ENCODE measurements at regions not wholly inside any gene's neighbourhood (a gene's known extent, or its start where the extent isn't known, plus 50 kb on each side); places are given as distances from the start of the nearest gene placed in this dataset.

DNA sequence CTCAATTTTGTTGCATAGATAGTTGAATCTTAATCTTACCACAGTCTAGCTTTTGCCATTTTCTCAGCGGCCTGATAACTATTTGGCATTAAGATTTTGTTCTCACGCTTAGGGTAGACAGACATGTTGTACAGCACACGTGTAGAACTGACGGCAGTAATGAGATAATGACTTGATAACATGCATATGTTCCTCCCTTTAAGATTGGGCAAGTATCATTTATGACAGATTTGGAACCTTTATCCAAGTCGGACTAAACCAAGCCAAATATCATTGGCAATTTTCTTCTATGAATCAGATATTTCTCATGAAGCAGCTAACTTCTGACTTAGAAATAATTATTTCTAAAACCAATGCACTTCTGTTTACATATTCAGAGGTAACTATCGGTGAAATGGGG lies 205.5 kb downstream of the NDFIP2 start:
- Histone ChIP-seq H3K79me2 (ENCODE audit: insufficient read depth, low read length) (no peaks in the 10 kb centered on the region), H2AFZ (ENCODE audit: low read depth, low read length, poor library complexity, severe bottlenecking) (no peak overlapping the region), H3K36me3 (ENCODE audit: control insufficient read depth in 1 of 2, insufficient read depth in 2 of 2, low read length in 2 of 2) (no peaks in the 10 kb centered on the region), H3K27ac (ENCODE audit: low read depth, low read length) (no peak overlapping the region), H3K9me3 (ENCODE audit: control insufficient read depth in 1 of 2, insufficient read depth in 1 of 2, low read depth in 1 of 2, low read length in 2 of 2) (no peaks in the 10 kb centered on the region), H3K4me1 (ENCODE audit: control insufficient read depth in 1 of 2, insufficient read depth in 2 of 2, low read length in 2 of 2) (no peaks in the 10 kb centered on the region), H3K4me3 (replicated peaks in 1 of 2; ENCODE audit: low read depth in 1 of 2, low read length in 2 of 2) (no peak overlapping the region), H3K4me2 (ENCODE audit: low read length) (no peak overlapping the region), H4K20me1 (ENCODE audit: insufficient read depth) (no peaks in the 10 kb centered on the region), H3K9ac (ENCODE audit: low read length) (no peak overlapping the region), H3K27me3 (ENCODE audit: insufficient read depth, low read length) (no peaks in the 10 kb centered on the region), H3K9me2 (ENCODE audit: insufficient read depth) (no peaks in the 10 kb centered on the region)
- POLR2A ChIA-PET = no interaction called here
- no peak for DNase-seq (ENCODE audit: low read depth, low spot score)
- CTCF ChIA-PET = no interaction called here
- intact Hi-C loops (cut with micrococcal nuclease) = no loop called here
- RAD21 ChIA-PET (ENCODE audit: low non-redundant PET in 1 of 2, low total read pairs in 2 of 2, uncharacterized antibody in 2 of 2, unreplicated experiment in 2 of 2) = no interaction called here
- BruUV-seq (replicated peaks) = no TSS peak
- no peak for TF ChIP-seq EZH2phosphoT487 (IDR thresholded peaks at IDR 0.05; ENCODE audit: borderline replicate concordance)
- no peak for TF ChIP-seq JUND (IDR thresholded peaks at IDR 0.05)
- TF ChIP-seq TCF7L2 (IDR thresholded peaks at IDR 0.05; ENCODE audit: borderline replicate concordance, extremely low read depth, insufficient read depth, insufficient read length) = no peak
- TF ChIP-seq, protein P1, sequence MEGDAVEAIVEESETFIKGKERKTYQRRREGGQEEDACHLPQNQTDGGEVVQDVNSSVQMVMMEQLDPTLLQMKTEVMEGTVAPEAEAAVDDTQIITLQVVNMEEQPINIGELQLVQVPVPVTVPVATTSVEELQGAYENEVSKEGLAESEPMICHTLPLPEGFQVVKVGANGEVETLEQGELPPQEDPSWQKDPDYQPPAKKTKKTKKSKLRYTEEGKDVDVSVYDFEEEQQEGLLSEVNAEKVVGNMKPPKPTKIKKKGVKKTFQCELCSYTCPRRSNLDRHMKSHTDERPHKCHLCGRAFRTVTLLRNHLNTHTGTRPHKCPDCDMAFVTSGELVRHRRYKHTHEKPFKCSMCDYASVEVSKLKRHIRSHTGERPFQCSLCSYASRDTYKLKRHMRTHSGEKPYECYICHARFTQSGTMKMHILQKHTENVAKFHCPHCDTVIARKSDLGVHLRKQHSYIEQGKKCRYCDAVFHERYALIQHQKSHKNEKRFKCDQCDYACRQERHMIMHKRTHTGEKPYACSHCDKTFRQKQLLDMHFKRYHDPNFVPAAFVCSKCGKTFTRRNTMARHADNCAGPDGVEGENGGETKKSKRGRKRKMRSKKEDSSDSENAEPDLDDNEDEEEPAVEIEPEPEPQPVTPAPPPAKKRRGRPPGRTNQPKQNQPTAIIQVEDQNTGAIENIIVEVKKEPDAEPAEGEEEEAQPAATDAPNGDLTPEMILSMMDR (IDR thresholded peaks at IDR 0.05 in 2 of 3, conservative IDR thresholded peaks at IDR 0.05 in 1 of 3; ENCODE audit: borderline replicate concordance in 1 of 3, insufficient read depth in 1 of 3, low read depth in 2 of 3, low read length in 2 of 3) = no peak
- no peak for TF ChIP-seq ZFX (IDR thresholded peaks at IDR 0.05)
- TF ChIP-seq EZH2 (IDR thresholded peaks at IDR 0.05) = no peak
- TF ChIP-seq, protein P2, sequence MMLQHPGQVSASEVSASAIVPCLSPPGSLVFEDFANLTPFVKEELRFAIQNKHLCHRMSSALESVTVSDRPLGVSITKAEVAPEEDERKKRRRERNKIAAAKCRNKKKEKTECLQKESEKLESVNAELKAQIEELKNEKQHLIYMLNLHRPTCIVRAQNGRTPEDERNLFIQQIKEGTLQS (IDR thresholded peaks at IDR 0.05) = no peak
- TF ChIP-seq CEBPB (IDR thresholded peaks at IDR 0.05; ENCODE audit: low read depth) = no peak
- TF ChIP-seq SP1 (IDR thresholded peaks at IDR 0.05; ENCODE audit: low read depth) = no peak
- no peak for TF ChIP-seq YY1 (IDR thresholded peaks at IDR 0.05; ENCODE audit: extremely low read depth, insufficient replicate concordance, low read depth, low read length)
- no peak for TF ChIP-seq FOSL1 (IDR thresholded peaks at IDR 0.05; ENCODE audit: low read depth)
- no peak for ATAC-seq
